HL-60 (cell line): ENCODE measurements at regions not wholly inside any gene's neighbourhood (a gene's known extent, or its start where the extent isn't known, plus 50 kb on each side); places are given as distances from the start of the nearest gene placed in this dataset.

Source experiments
- CTCF ChIP-seq: IDR thresholded peaks from one replicate; pipeline ENCODE4 v1.5.1; 2011; ENCODE audit warnings: low read length, control low read depth, inconsistent platforms; ENCODE audit not compliant: insufficient read depth
- GABPA ChIP-seq: IDR thresholded peaks from 2 replicates; pipeline ENCODE4 v1.6.1; 2012; ENCODE audit warnings: low read depth
- REST ChIP-seq: IDR thresholded peaks from 2 replicates; pipeline ENCODE4 v1.6.1; 2012; ENCODE audit warnings: low read depth; ENCODE audit not compliant: insufficient replicate concordance

GRCh38 chr14:62098357-62098756, 336.1 kb downstream of the SNAPC1 start:
- TF ChIP-seq CTCF (no peak), REST (no peak), GABPA (no peak)
